ENCODE measurements at regions not wholly inside any gene's neighbourhood (a gene's known extent, or its start where the extent isn't known, plus 50 kb on each side); places are given as distances from the start of the nearest gene placed in this dataset.

DNA sequence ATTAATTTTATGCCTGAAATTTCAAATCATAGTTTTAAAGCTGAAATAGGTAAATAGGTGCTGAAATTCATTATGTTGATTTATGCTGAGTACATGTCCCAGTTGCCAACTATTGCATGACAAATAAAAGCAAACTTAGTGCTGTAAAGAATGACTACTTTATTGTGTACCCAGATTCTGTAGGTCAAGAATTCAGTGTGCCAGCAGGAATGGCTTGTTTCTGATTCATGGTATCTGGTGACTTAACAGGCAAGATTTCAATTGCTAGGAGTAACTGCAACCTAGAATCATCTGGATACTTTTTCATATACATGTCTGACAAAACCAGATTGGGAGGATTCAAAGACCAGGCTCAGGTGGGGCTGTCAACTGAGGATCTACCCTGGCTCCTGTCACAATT, 678.4 kb upstream of the ADAMTS5 start:
- TF ChIP-seq, protein P1, sequence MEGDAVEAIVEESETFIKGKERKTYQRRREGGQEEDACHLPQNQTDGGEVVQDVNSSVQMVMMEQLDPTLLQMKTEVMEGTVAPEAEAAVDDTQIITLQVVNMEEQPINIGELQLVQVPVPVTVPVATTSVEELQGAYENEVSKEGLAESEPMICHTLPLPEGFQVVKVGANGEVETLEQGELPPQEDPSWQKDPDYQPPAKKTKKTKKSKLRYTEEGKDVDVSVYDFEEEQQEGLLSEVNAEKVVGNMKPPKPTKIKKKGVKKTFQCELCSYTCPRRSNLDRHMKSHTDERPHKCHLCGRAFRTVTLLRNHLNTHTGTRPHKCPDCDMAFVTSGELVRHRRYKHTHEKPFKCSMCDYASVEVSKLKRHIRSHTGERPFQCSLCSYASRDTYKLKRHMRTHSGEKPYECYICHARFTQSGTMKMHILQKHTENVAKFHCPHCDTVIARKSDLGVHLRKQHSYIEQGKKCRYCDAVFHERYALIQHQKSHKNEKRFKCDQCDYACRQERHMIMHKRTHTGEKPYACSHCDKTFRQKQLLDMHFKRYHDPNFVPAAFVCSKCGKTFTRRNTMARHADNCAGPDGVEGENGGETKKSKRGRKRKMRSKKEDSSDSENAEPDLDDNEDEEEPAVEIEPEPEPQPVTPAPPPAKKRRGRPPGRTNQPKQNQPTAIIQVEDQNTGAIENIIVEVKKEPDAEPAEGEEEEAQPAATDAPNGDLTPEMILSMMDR (IDR thresholded peaks at IDR 0.05), result no peak
- TF ChIP-seq EP300 (IDR thresholded peaks at IDR 0.05), result no peak

Measured in suprapubic skin (tissue), 3 donors.